Left lung (tissue), 4 donors: ENCODE measurements at regions not wholly inside any gene's neighbourhood (a gene's known extent, or its start where the extent isn't known, plus 50 kb on each side); places are given as distances from the start of the nearest gene placed in this dataset.

Experiments used
- ATAC-seq: fragments of 200-7000 bp; cut with Tn5 transposase; one replicate; pipeline ENCODE4 v1.9.1; 2020; ENCODE audit warnings: moderate library complexity
- DNase-seq, 4 donors: peaks; one replicate each; pipeline ENCODE4 v3.0.0-alpha.2; 2013 to 2020
- H3K27ac ChIP-seq, 2 donors: fragments of 200-600 bp; sonication (generic) in 1 of 2; one replicate each; pipeline versions ENCODE4 v1.5.0 to v1.8.0; 2020 to 2021
- H3K27me3 ChIP-seq, 2 donors: fragments of 200-600 bp; sonication (generic) in 1 of 2; one replicate each; pipeline versions ENCODE4 v1.5.0 to v1.8.0; 2020 to 2021
- H3K36me3 ChIP-seq, 2 donors: fragments of 200-600 bp; sonication (generic) in 1 of 2; one replicate each; pipeline versions ENCODE4 v1.5.0 to v1.8.0; 2020 to 2021
- H3K4me1 ChIP-seq, 2 donors: fragments of 200-600 bp; one replicate each; pipeline ENCODE4 v1.8.0; 2021
- H3K4me3 ChIP-seq, 2 donors: fragments of 200-600 bp; sonication (generic) in 1 of 2; one replicate each; pipeline versions ENCODE4 v1.5.0 to v1.8.0; 2020 to 2021; ENCODE audit warnings: mild to moderate bottlenecking in 1 of 2
- H3K9me3 ChIP-seq, 2 donors: fragments of 200-600 bp; sonication (generic) in 1 of 2; one replicate each; pipeline versions ENCODE4 v1.5.0 to v1.8.0; 2020 to 2021
- CTCF ChIP-seq, 2 donors: fragments of 200-600 bp; sonication (generic) in 1 of 2; IDR thresholded peaks; one replicate each; pipeline versions ENCODE4 v1.5.0 to v1.8.0; 2021; ENCODE audit warnings: antibody characterized with exemption in 2 of 2
- intact Hi-C, 2 donors: fragments of 100-400 bp; cut with DNase I; formaldehyde crosslinking; loops; one replicate each; pipeline versions ENCODE4 v1.11.2 to v1.14.2; 2022
- donor health status: DM: no; HTN: yes; CAD: no.
- donor health status: DM: no; HTN: no; CAD: no.

GRCh38 chr13:67408798-67409197, 178.7 kb upstream of the PCDH9 start:
- no peak overlapping the region for H3K27ac ChIP-seq
- peak; percentile 96 for ATAC-seq

GRCh38 chr13:67402546-67402945, 172.4 kb upstream of the PCDH9 start:
- Histone ChIP-seq H3K27me3 (no peaks in the 10 kb centered on the region), H3K4me1 (no peaks in the 10 kb centered on the region), H3K9me3 (peaks cover 0 to 3% of the 10 kb centered on the region in 2 donors), H3K36me3 (no peaks in the 10 kb centered on the region), H3K4me3 (no peak overlapping the region), H3K27ac (no peak overlapping the region)
- no peak for TF ChIP-seq CTCF (IDR thresholded peaks at IDR 0.05)
- intact Hi-C loops: no loop called here
- DNase-seq: no peak
- ATAC-seq: no peak

More at GRCh38 chr13:67408798-67409197, 178.7 kb upstream of the PCDH9 start:
- Histone ChIP-seq H3K36me3 (no peaks in the 10 kb centered on the region), H3K9me3 (no peaks in the 10 kb centered on the region), H3K4me3 (no peak overlapping the region), H3K27me3 (no peaks in the 10 kb centered on the region), H3K4me1 (no peaks in the 10 kb centered on the region)
- DNase-seq: peak in 2 of 4 donors; percentile 8 to 41
- no peak for TF ChIP-seq CTCF (IDR thresholded peaks at IDR 0.05)
- intact Hi-C loops: no loop called here

GRCh38 chr13:67395577-67395976, 165.4 kb upstream of the PCDH9 start:
- no peak for ATAC-seq
- no peaks in the 10 kb centered on the region for H3K36me3 ChIP-seq
- peaks cover 0 to 2% of the 10 kb centered on the region in 2 donors for H3K9me3 ChIP-seq
- H3K27me3 ChIP-seq: no peaks in the 10 kb centered on the region
- H3K4me3 ChIP-seq: no peak overlapping the region
- no peak overlapping the region for H3K27ac ChIP-seq
- no peak for TF ChIP-seq CTCF (IDR thresholded peaks at IDR 0.05)
- no peak for DNase-seq
- intact Hi-C loops: no loop called here
- H3K4me1 ChIP-seq: no peaks in the 10 kb centered on the region

GRCh38 chr13:67392014-67392413, 161.9 kb upstream of the PCDH9 start:
- Histone ChIP-seq H3K36me3 (no peaks in the 10 kb centered on the region), H3K4me1 (no peaks in the 10 kb centered on the region), H3K27ac (no peak overlapping the region), H3K9me3 (peaks cover 0 to 1% of the 10 kb centered on the region in 2 donors), H3K27me3 (no peaks in the 10 kb centered on the region), H3K4me3 (no peak overlapping the region)
- intact Hi-C loops: no loop called here
- no peak for TF ChIP-seq CTCF (IDR thresholded peaks at IDR 0.05)
- no peak for DNase-seq
- no peak for ATAC-seq

GRCh38 chr13:67390462-67391086, 160.4 kb upstream of the PCDH9 start:
- Histone ChIP-seq H3K4me3 (no peak overlapping the region), H3K4me1 (no peaks in the 10 kb centered on the region), H3K27ac (no peak overlapping the region), H3K36me3 (no peaks in the 10 kb centered on the region), H3K9me3 (peaks cover 0 to 4% of the 10 kb centered on the region in 2 donors), H3K27me3 (no peaks in the 10 kb centered on the region)
- DNase-seq (no peak), ATAC-seq (no peak)
- no peak for TF ChIP-seq CTCF (IDR thresholded peaks at IDR 0.05)
- intact Hi-C loops: no loop called here
